ENCODE measurements at regions not wholly inside any gene's neighbourhood (a gene's known extent, or its start where the extent isn't known, plus 50 kb on each side); places are given as distances from the start of the nearest gene placed in this dataset.

- DNase-seq, result no peak
Measured at GRCh38 chr17:12388226-12388625, 277.5 kb upstream of the MYOCD start.

GRCh38 chr17:12389421-12389820 is 276.3 kb upstream of the MYOCD start:
- no peak for DNase-seq

- no peak for DNase-seq
Measured at GRCh38 chr17:12390631-12391030, 275.1 kb upstream of the MYOCD start.

- no peak for DNase-seq
Measured at GRCh38 chr17:12391468-12391867, 274.2 kb upstream of the MYOCD start.

- DNase-seq, result no peak
Measured at GRCh38 chr17:12395733-12396354, 269.8 kb upstream of the MYOCD start.

GRCh38 chr17:12398441-12399051 is 267.1 kb upstream of the MYOCD start:
- no peak for DNase-seq

GRCh38 chr17:12402963-12403622 is 262.6 kb upstream of the MYOCD start:
- DNase-seq, result no peak

GRCh38 chr17:12403881-12404398 is 261.8 kb upstream of the MYOCD start:
- DNase-seq, result no peak

- no peak for DNase-seq
Measured at GRCh38 chr17:12406623-12407215, 259.0 kb upstream of the MYOCD start.

GRCh38 chr17:12407495-12408252 is 258.0 kb upstream of the MYOCD start:
- DNase-seq, result no peak

- no peak for DNase-seq
Measured at GRCh38 chr17:12409082-12409481, 256.6 kb upstream of the MYOCD start.

GRCh38 chr17:12410717-12411116 is 255.0 kb upstream of the MYOCD start:
- DNase-seq, result no peak

- no peak for DNase-seq
Measured at GRCh38 chr17:12415031-12415430, 250.7 kb upstream of the MYOCD start.

- no peak for DNase-seq
Measured at GRCh38 chr17:12421077-12421476, 244.6 kb upstream of the MYOCD start.

GRCh38 chr17:12421646-12422306 is 243.9 kb upstream of the MYOCD start:
- DNase-seq, result no peak

- no peak for DNase-seq
Measured at GRCh38 chr17:12422651-12423050, 243.0 kb upstream of the MYOCD start.

- no peak for DNase-seq
Measured at GRCh38 chr17:12423337-12423736, 242.4 kb upstream of the MYOCD start.

- no peak for DNase-seq
Measured at GRCh38 chr17:12429116-12429515, 236.6 kb upstream of the MYOCD start.

- no peak for DNase-seq
Measured at GRCh38 chr17:12431188-12431587, 234.5 kb upstream of the MYOCD start.

GRCh38 chr17:12438212-12438611 is 227.5 kb upstream of the MYOCD start:
- no peak for DNase-seq

GRCh38 chr17:12438813-12439586 is 226.7 kb upstream of the MYOCD start:
- DNase-seq, result no peak

- DNase-seq, result no peak
Measured at GRCh38 chr17:12445331-12445730, 220.4 kb upstream of the MYOCD start.

Measured in stimulated activated CD4-positive, alpha-beta T cell treated with anti-CD3 and anti-CD28 coated beads, Interleukin-1b, Interleukin-23, amount 100 ng/mL, for 48 hours (primary cell).